Smooth muscle cell of the brain vasculature (primary cell): ENCODE measurements at regions not wholly inside any gene's neighbourhood (a gene's known extent, or its start where the extent isn't known, plus 50 kb on each side); places are given as distances from the start of the nearest gene placed in this dataset.
"Not testable (repeated sequence)": the region's sequence is repeated elsewhere in the genome, so short reads cannot be mapped to it uniquely, and the experiment has no call there.

ENCODE experiments used
- DNase-seq: peaks from one replicate; pipeline ENCODE4 v3.0.0-alpha.2; 2012; ENCODE audit warnings: low read depth, low spot score

- DNase-seq, result no peak
Observed at GRCh38 chr15:61342390-61342789, 113.3 kb upstream of the RORA start.

GRCh38 chr15:61339516-61339915, 110.4 kb upstream of the RORA start:
- DNase-seq, result no peak

GRCh38 chr15:61337541-61337940, 108.4 kb upstream of the RORA start:
- DNase-seq, result no peak

- no peak for DNase-seq
Observed at GRCh38 chr15:61336026-61336638, 107.0 kb upstream of the RORA start.

- not testable (repeated sequence) for DNase-seq
Observed at GRCh38 chr15:61334714-61335113, 105.6 kb upstream of the RORA start.

GRCh38 chr15:61331019-61331418, 101.9 kb upstream of the RORA start:
- DNase-seq, result no peak

GRCh38 chr15:61327019-61327631, 98.0 kb upstream of the RORA start:
- DNase-seq, result no peak

GRCh38 chr15:61319892-61320291, 90.8 kb upstream of the RORA start:
- no peak for DNase-seq

GRCh38 chr15:61318802-61319525, 89.9 kb upstream of the RORA start:
- DNase-seq, result no peak

- DNase-seq, result no peak
Observed at GRCh38 chr15:61318301-61318700, 89.2 kb upstream of the RORA start.

- DNase-seq, result no peak
Observed at GRCh38 chr15:61315471-61315870, 86.4 kb upstream of the RORA start.

- no peak for DNase-seq
Observed at GRCh38 chr15:61314427-61314826, 85.3 kb upstream of the RORA start.

GRCh38 chr15:61309617-61310016, 80.5 kb upstream of the RORA start:
- no peak for DNase-seq

- DNase-seq, result no peak
Observed at GRCh38 chr15:61309031-61309511, 80.0 kb upstream of the RORA start.

- no peak for DNase-seq
Observed at GRCh38 chr15:61308437-61308836, 79.3 kb upstream of the RORA start.

GRCh38 chr15:61307474-61307873, 78.4 kb upstream of the RORA start:
- DNase-seq, result no peak

GRCh38 chr15:61301701-61302100, 72.6 kb upstream of the RORA start:
- DNase-seq, result no peak

GRCh38 chr15:61299075-61299763, 70.1 kb upstream of the RORA start:
- no peak for DNase-seq

GRCh38 chr15:61295239-61295638, 66.1 kb upstream of the RORA start:
- no peak for DNase-seq

- no peak for DNase-seq
Observed at GRCh38 chr15:61282661-61283060, 53.6 kb upstream of the RORA start.

GRCh38 chr15:61281328-61281727, 52.2 kb upstream of the RORA start:
- no peak for DNase-seq
